Fibroblast of lung (primary cell): ENCODE measurements at regions not wholly inside any gene's neighbourhood (a gene's known extent, or its start where the extent isn't known, plus 50 kb on each side); places are given as distances from the start of the nearest gene placed in this dataset.
"Not testable (repeated sequence)": the region's sequence is repeated elsewhere in the genome, so short reads cannot be mapped to it uniquely, and the experiment has no call there.

ENCODE experiments used
- EZH2 ChIP-seq: IDR thresholded peaks from 2 replicates; pipeline ENCODE4 v1.5.1; 2012; ENCODE audit warnings: low read length, control low read depth, mild to moderate bottlenecking; ENCODE audit errors: missing control alignments
- TF ChIP-seq, protein P1 (sequence below), 2 donors: IDR thresholded peaks in 1 of 2; conservative IDR thresholded peaks in 1 of 2; 1 replicate in 1 of 2; 2 replicates in 1 of 2; pipeline ENCODE4 v1.5.1; 2011 to 2012; ENCODE audit warnings: low read length in 2 of 2, control low read depth in 1 of 2, inconsistent platforms in 1 of 2, low read depth in 1 of 2, mild to moderate bottlenecking in 1 of 2

DNA sequence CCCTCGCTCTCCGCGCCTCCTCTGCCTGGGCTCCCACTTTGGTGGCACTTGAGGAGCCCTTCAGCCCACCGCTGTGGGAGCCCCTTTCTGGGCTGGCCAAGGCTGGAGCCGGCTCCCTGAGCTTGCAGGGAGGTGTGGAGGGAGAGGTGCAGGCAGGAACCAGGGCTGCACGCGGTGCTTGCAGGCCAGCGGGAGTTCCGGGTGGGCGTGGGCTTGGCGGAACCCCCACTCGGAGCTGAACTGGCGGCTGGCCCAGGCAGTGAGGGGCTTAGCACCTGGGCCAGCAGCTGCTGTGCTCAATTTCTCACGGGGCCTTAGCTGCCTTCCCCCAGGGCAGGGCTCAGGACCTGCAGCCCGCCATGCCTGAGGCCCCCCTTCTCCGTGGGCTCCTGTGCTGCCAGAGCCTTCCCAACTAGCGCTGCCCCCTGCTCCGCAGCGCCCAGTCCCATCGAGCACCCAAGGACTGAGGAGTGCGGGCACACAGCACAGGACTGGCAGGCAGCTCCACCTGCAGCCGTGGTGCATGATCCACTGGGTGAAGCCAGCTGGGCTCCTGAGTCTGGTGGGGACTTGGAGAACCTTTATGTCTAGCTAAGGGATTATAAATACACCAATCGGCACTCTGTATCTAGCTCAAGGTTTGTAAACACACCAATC is 200.2 kb upstream of the RIMS1 start:
- not testable (repeated sequence) for TF ChIP-seq EZH2
- TF ChIP-seq, protein P1, sequence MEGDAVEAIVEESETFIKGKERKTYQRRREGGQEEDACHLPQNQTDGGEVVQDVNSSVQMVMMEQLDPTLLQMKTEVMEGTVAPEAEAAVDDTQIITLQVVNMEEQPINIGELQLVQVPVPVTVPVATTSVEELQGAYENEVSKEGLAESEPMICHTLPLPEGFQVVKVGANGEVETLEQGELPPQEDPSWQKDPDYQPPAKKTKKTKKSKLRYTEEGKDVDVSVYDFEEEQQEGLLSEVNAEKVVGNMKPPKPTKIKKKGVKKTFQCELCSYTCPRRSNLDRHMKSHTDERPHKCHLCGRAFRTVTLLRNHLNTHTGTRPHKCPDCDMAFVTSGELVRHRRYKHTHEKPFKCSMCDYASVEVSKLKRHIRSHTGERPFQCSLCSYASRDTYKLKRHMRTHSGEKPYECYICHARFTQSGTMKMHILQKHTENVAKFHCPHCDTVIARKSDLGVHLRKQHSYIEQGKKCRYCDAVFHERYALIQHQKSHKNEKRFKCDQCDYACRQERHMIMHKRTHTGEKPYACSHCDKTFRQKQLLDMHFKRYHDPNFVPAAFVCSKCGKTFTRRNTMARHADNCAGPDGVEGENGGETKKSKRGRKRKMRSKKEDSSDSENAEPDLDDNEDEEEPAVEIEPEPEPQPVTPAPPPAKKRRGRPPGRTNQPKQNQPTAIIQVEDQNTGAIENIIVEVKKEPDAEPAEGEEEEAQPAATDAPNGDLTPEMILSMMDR (conservative IDR thresholded peaks at IDR 0.05 in 1 of 2, IDR thresholded peaks at IDR 0.05 in 1 of 2; ENCODE audit: low read depth in 1 of 2, low read length in 2 of 2) = not testable (repeated sequence)
